COLO829 (cell line): ENCODE measurements at regions not wholly inside any gene's neighbourhood (a gene's known extent, or its start where the extent isn't known, plus 50 kb on each side); places are given as distances from the start of the nearest gene placed in this dataset.
"Not testable (repeated sequence)": the region's sequence is repeated elsewhere in the genome, so short reads cannot be mapped to it uniquely, and the experiment has no call there.

Experiments
- DNase-seq: peaks from one replicate; pipeline ENCODE4 v3.0.0; 2012; ENCODE audit warnings: low spot score

- DNase-seq, result no peak
These were observed 222.4 kb downstream of the ANTXR2 start for GRCh38 chr4:79850626-79851025.

- DNase-seq, result no peak
These were observed 224.7 kb downstream of the ANTXR2 start for GRCh38 chr4:79848329-79848728.

GRCh38 chr4:79847411-79847810 is 225.6 kb downstream of the ANTXR2 start:
- no peak for DNase-seq

- DNase-seq, result no peak
These were observed 230.9 kb downstream of the ANTXR2 start for GRCh38 chr4:79842162-79842561.

GRCh38 chr4:79833857-79834256 is 239.2 kb downstream of the ANTXR2 start:
- no peak for DNase-seq

GRCh38 chr4:79831701-79832514 is 241.1 kb downstream of the ANTXR2 start:
- no peak for DNase-seq

GRCh38 chr4:79831119-79831528 is 241.9 kb downstream of the ANTXR2 start:
- no peak for DNase-seq

- no peak for DNase-seq
These were observed 245.7 kb downstream of the ANTXR2 start for GRCh38 chr4:79827283-79827682.

GRCh38 chr4:79823148-79823763 is 249.8 kb downstream of the ANTXR2 start:
- no peak for DNase-seq

GRCh38 chr4:79820427-79820826 is 252.6 kb downstream of the ANTXR2 start:
- DNase-seq, result no peak

- DNase-seq, result not testable (repeated sequence)
These were observed 265.1 kb downstream of the ANTXR2 start for GRCh38 chr4:79807933-79808332.

GRCh38 chr4:79798047-79798446 is 275.0 kb downstream of the ANTXR2 start:
- DNase-seq, result no peak

- DNase-seq, result no peak
These were observed 276.1 kb downstream of the ANTXR2 start for GRCh38 chr4:79796948-79797347.

GRCh38 chr4:79788884-79789283 is 284.1 kb downstream of the ANTXR2 start:
- DNase-seq, result no peak

- no peak for DNase-seq
These were observed 292.9 kb downstream of the ANTXR2 start for GRCh38 chr4:79780129-79780528.

GRCh38 chr4:79772510-79772909 is 300.5 kb downstream of the ANTXR2 start:
- no peak for DNase-seq

- DNase-seq, result no peak
These were observed 308.9 kb downstream of the ANTXR2 start for GRCh38 chr4:79764120-79764519.

GRCh38 chr4:79763486-79764075 is 309.4 kb downstream of the ANTXR2 start:
- DNase-seq, result no peak

- DNase-seq, result no peak
These were observed 313.2 kb downstream of the ANTXR2 start for GRCh38 chr4:79759793-79760192.

GRCh38 chr4:79757600-79757999 is 315.4 kb downstream of the ANTXR2 start:
- no peak for DNase-seq

GRCh38 chr4:79756140-79756895 is 316.7 kb downstream of the ANTXR2 start:
- DNase-seq, result no peak

GRCh38 chr4:79748835-79749234 is 324.2 kb downstream of the ANTXR2 start:
- DNase-seq, result no peak

GRCh38 chr4:79747252-79747651 is 325.8 kb downstream of the ANTXR2 start:
- no peak for DNase-seq
